ENCODE measurements at regions not wholly inside any gene's neighbourhood (a gene's known extent, or its start where the extent isn't known, plus 50 kb on each side); places are given as distances from the start of the nearest gene placed in this dataset.

GRCh38 chr5:60354311-60354710 lies 345.7 kb downstream of the DEPDC1B start:
- H3K36me3 ChIP-seq (ENCODE audit: control insufficient read depth, insufficient read depth, low read length): no peaks in the 10 kb centered on the region
- DNase-seq (ENCODE audit: low read depth): no peak
- H3K4me3 ChIP-seq (ENCODE audit: low read depth, low read length): no peak overlapping the region
- TF ChIP-seq CTCF (IDR thresholded peaks at IDR 0.05; ENCODE audit: insufficient read depth, low read length, poor library complexity, severe bottlenecking): no peak
- H3K27me3 ChIP-seq (ENCODE audit: control insufficient read depth, insufficient read depth, low read length): no peaks in the 10 kb centered on the region

- TF ChIP-seq CTCF (IDR thresholded peaks at IDR 0.05; ENCODE audit: insufficient read depth, low read length, poor library complexity, severe bottlenecking): no peak
- no peaks in the 10 kb centered on the region for H3K36me3 ChIP-seq (ENCODE audit: control insufficient read depth, insufficient read depth, low read length)
- no peak for DNase-seq (ENCODE audit: low read depth)
- no peaks in the 10 kb centered on the region for H3K27me3 ChIP-seq (ENCODE audit: control insufficient read depth, insufficient read depth, low read length)
- no peak overlapping the region for H3K4me3 ChIP-seq (ENCODE audit: low read depth, low read length)
Observed at GRCh38 chr5:60352992-60353599, 346.9 kb downstream of the DEPDC1B start.

- H3K4me3 ChIP-seq (ENCODE audit: low read depth, low read length): no peak overlapping the region
- no peaks in the 10 kb centered on the region for H3K27me3 ChIP-seq (ENCODE audit: control insufficient read depth, insufficient read depth, low read length)
- DNase-seq (ENCODE audit: low read depth): no peak
- no peaks in the 10 kb centered on the region for H3K36me3 ChIP-seq (ENCODE audit: control insufficient read depth, insufficient read depth, low read length)
- TF ChIP-seq CTCF (IDR thresholded peaks at IDR 0.05; ENCODE audit: insufficient read depth, low read length, poor library complexity, severe bottlenecking): no peak
Observed at GRCh38 chr5:60350794-60351193, 349.2 kb downstream of the DEPDC1B start.

- Histone ChIP-seq H3K4me3 (ENCODE audit: low read depth, low read length) (no peak overlapping the region), H3K27me3 (ENCODE audit: control insufficient read depth, insufficient read depth, low read length) (no peaks in the 10 kb centered on the region), H3K36me3 (ENCODE audit: control insufficient read depth, insufficient read depth, low read length) (no peaks in the 10 kb centered on the region)
- TF ChIP-seq CTCF (IDR thresholded peaks at IDR 0.05; ENCODE audit: insufficient read depth, low read length, poor library complexity, severe bottlenecking): no peak
- no peak for DNase-seq (ENCODE audit: low read depth)
Observed at GRCh38 chr5:60349891-60350415, 350.0 kb downstream of the DEPDC1B start.

GRCh38 chr5:60346393-60346792 lies 353.6 kb downstream of the DEPDC1B start:
- TF ChIP-seq CTCF (IDR thresholded peaks at IDR 0.05; ENCODE audit: insufficient read depth, low read length, poor library complexity, severe bottlenecking): no peak
- no peak for DNase-seq (ENCODE audit: low read depth)
- H3K4me3 ChIP-seq (ENCODE audit: low read depth, low read length): no peak overlapping the region
- H3K27me3 ChIP-seq (ENCODE audit: control insufficient read depth, insufficient read depth, low read length): no peaks in the 10 kb centered on the region
- no peaks in the 10 kb centered on the region for H3K36me3 ChIP-seq (ENCODE audit: control insufficient read depth, insufficient read depth, low read length)

GRCh38 chr5:60343102-60343501 lies 356.9 kb downstream of the DEPDC1B start:
- no peak for TF ChIP-seq CTCF (IDR thresholded peaks at IDR 0.05; ENCODE audit: insufficient read depth, low read length, poor library complexity, severe bottlenecking)
- no peaks in the 10 kb centered on the region for H3K36me3 ChIP-seq (ENCODE audit: control insufficient read depth, insufficient read depth, low read length)
- no peak overlapping the region for H3K4me3 ChIP-seq (ENCODE audit: low read depth, low read length)
- H3K27me3 ChIP-seq (ENCODE audit: control insufficient read depth, insufficient read depth, low read length): no peaks in the 10 kb centered on the region
- no peak for DNase-seq (ENCODE audit: low read depth)

Data from kidney epithelial cell (primary cell).